Tongue (tissue), 1 donor: ENCODE measurements at regions not wholly inside any gene's neighbourhood (a gene's known extent, or its start where the extent isn't known, plus 50 kb on each side); places are given as distances from the start of the nearest gene placed in this dataset.
A peak's percentile ranks its signal among the peaks of the same experiment; 100 is the strongest.
"Not testable (repeated sequence)": the region's sequence is repeated elsewhere in the genome, so short reads cannot be mapped to it uniquely, and the experiment has no call there.

ENCODE experiments used
- DNase-seq: peaks from one replicate; pipeline ENCODE4 v3.0.0-alpha.2; 2015

- no peak for DNase-seq
Observed at GRCh38 chr7:81433206-81433605, 336.6 kb downstream of the HGF start.

GRCh38 chr7:81430761-81431160 lies 339.1 kb downstream of the HGF start:
- DNase-seq = no peak

DNA sequence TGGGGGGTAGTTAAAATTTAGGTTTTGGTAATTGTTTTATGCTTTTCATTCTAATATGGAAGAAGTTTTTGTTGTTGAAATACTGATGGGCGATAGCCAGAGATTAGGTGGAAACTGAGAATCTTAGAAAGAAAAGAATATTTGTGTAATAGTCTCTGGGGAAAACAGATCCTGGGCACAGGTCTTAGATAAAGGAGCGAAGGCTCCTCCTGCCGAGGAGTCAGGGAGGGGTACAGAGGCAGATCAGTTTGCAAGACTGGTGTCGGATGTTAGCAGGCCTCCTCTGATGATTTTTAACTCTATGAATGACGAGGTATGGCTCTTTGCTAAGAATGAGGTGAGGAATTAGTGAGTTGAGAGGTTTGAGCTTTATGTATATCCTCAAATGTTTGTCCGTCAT lies 339.7 kb downstream of the HGF start:
- no peak for DNase-seq

- DNase-seq = no peak
Observed at GRCh38 chr7:81427461-81427860, 342.4 kb downstream of the HGF start.

GRCh38 chr7:81420526-81421226 lies 349.2 kb downstream of the HGF start:
- peak; percentile 51 for DNase-seq

DNA sequence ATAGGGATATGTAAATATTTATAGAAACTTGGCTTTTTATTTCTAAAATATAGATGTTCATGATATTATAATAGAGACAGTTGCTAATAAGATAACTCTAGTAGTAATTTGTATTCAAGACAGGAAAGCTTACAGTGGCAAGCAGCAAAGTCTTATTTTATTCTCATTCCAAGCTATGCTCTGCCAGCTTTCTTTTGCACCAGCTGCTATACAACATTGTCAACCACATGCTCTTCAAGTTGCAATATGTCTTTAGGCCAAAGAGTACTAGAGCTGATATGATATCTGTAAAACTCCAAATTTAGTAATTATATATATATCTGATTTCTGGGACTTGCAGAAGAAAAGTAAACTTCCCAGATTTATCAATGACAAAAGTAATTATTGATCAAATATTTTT lies 350.1 kb downstream of the HGF start:
- DNase-seq = no peak

- DNase-seq = no peak
Observed at GRCh38 chr7:81416659-81417058, 353.2 kb downstream of the HGF start.

GRCh38 chr7:81415181-81415580 lies 354.7 kb downstream of the HGF start:
- DNase-seq = no peak

DNA sequence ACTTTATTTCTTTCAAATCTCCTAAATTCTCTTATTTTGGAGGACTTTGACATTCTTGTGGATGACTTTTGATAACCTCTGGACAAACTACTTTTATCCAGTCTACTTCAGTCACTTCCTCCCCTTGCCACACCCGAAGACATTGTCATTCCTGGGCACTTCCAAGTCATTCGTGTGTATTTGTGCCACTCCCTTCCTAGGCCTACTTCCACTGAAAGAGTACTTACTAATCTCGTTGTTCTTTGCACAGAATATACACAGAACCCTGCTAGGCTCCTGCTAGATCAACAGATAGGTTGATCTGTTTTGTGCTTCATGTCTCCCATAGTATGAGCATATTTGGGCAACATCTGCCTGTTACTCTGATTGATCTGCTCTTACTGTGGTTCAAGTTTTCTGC lies 355.4 kb downstream of the HGF start:
- DNase-seq = no peak

DNA sequence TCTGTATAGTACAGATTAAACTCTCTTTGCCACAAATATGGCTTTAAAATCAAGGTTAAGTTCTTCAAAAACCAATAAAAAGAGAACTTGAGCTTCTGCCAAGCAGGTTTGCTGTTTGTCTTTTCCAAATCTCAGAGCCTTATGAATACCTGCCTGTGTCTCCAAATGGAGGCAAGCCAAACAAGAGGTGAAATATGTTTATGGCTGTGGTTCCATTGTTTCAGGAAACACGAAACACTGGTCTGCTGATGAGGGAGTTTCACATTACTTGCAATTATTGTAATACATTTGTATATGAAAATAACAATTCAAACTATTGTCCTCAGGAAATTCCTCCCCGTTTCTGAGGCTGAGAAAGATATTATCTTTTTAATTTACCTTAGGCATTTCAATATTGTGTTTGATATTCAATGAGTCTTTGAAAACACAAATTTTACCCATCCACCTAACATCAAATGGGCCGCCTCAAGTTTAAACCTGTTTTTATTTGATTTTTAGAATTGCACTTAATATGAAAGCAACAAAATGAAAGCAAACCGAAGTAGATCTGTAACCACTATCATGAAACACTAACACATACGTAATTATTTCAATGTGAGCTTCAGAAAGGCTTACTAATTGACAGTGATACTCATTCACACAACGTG lies 359.3 kb downstream of the HGF start:
- peak; percentile 59 for DNase-seq

DNA sequence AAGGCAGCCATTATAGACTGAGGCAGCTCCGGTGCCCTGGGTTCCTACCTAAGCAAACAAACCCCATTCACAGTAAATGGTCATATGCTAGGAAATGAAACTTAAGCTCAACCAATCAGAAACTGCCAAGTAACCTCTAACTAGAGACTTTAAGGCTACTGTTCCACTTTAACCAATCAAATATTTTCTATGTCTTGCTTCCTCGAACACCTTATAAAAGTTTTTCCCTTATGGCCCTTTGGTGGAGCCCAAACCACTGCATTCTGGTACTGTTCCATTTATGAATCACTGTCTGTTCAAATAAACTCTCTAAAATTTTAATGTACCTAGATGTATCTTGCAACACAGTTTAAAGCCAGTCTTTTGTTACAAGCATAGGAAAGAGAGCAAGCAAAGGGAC lies 361.1 kb downstream of the HGF start:
- DNase-seq = no peak

- DNase-seq = no peak
Observed at GRCh38 chr7:81407094-81407493, 362.8 kb downstream of the HGF start.

DNA sequence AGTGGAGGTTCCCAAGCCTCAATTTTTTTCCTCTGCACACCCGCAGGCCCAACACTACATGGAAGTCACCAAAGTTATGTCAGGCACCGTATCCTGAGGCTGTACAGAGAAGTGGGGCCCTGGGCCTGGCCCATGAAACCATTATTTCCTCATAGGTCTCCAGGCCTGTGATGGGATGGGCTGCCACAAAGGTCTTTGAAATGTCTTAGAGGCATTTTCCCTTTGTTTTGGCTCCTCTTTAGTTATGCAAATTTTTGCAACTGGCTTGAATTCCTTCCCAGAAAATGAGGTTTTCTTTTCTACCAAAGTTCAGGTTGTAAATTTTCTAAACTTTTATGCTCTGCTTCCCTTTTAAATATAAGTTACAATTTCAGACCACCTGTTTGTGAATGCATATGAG lies 365.2 kb downstream of the HGF start:
- DNase-seq = no peak

- DNase-seq = peak; percentile 35
Observed at GRCh38 chr7:81402227-81402626, 367.6 kb downstream of the HGF start.

GRCh38 chr7:81399471-81399870 lies 370.4 kb downstream of the HGF start:
- no peak for DNase-seq

GRCh38 chr7:81394029-81394428 lies 375.8 kb downstream of the HGF start:
- DNase-seq = no peak

- DNase-seq = no peak
Observed at GRCh38 chr7:81393018-81393417, 376.8 kb downstream of the HGF start.

GRCh38 chr7:81385370-81385769 lies 384.5 kb downstream of the HGF start:
- DNase-seq = no peak

DNA sequence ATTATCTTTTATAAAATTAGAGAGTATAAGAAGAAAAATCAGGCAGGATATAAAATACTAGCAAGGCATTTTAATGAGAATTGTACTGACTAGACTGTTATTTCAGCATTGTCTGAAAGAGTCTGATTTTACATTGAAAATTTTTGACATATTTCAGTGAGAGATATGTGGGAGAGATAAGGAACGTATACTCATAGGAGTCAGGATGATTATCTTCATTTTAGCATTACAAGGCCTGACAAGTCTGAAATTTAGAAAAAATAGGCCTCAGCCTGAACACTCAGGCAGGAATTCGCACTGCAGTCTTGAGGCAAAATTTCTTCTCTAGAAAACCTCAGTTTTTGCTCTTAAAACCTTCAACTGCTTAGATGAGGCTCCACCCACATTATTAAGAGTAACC lies 386.0 kb downstream of the HGF start:
- no peak for DNase-seq

- DNase-seq = not testable (repeated sequence)
Observed at GRCh38 chr7:81374641-81375040, 395.2 kb downstream of the HGF start.

DNA sequence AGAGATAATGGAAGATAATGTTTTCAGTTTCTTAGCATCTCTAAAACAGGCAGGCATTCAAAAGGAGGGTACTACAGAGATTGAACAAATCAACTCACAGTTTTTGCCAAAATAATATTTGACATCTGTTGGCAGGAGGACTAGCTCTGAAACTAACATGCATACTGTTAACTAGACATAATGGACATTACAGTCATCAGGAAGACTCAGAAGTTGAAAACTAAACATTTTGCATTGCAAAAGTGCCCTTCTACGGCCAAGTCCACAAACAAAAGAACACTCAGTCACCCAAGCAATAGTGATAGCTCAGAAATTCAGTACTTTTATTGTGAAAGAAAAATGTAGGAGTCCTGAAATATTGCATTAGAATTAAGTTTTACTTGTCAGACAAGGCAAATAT lies 399.0 kb downstream of the HGF start:
- no peak for DNase-seq

GRCh38 chr7:81367326-81367931 lies 402.4 kb downstream of the HGF start:
- DNase-seq = no peak

GRCh38 chr7:81366546-81366945 lies 403.3 kb downstream of the HGF start:
- DNase-seq = no peak

DNA sequence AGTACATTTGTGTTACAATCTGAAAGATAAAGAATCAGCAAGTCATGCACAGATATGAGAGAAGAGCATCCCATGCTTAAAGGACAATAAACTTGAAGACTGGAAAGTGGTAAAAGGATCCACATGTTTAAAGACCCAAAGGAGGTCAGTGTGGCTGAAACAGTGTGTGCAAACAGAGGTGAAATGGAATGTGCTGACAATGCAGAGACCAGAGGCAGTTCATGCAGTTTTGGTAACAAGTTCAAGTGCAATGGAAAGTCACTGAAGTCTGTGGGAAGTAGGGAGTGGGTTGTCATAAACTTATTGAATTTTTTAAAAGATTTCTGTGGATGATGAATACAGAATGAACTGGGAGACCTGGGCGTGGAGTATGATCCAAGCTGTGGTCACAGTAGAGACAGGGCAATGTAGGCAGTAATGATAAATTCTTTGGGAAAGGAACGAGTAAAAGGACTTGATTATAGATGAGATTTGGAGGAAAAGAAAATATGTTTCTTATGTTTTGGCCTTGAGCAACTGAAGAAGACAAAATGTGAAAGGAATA lies 408.0 kb downstream of the HGF start:
- DNase-seq = no peak
